PFSK-1 (cell line): ENCODE measurements at regions not wholly inside any gene's neighbourhood (a gene's known extent, or its start where the extent isn't known, plus 50 kb on each side); places are given as distances from the start of the nearest gene placed in this dataset.

ENCODE experiments used
- FOXP2 ChIP-seq: optimal IDR thresholded peaks from 2 replicates; pipeline ENCODE3; 2011; ENCODE audit warnings: borderline replicate concordance, control low read depth, inconsistent platforms; ENCODE audit not compliant: insufficient read depth; ENCODE audit errors: extremely low read length, extremely low read depth
- POLR2AphosphoS5 ChIP-seq: IDR thresholded peaks from 2 replicates; pipeline ENCODE4 v1.6.1; 2012; ENCODE audit warnings: low read depth, mild to moderate bottlenecking, control low read depth, low read length, moderate library complexity
- SIN3A ChIP-seq: IDR thresholded peaks from 2 replicates; pipeline ENCODE4 v1.6.1; 2012; ENCODE audit warnings: mild to moderate bottlenecking, low read length, moderate library complexity, borderline replicate concordance; ENCODE audit not compliant: insufficient read depth
- TAF1 ChIP-seq: IDR thresholded peaks from 2 replicates; pipeline ENCODE4 v1.6.1; 2012; ENCODE audit warnings: low read length, control low read depth, borderline replicate concordance; ENCODE audit not compliant: insufficient read depth
- TF ChIP-seq, protein P1 (sequence below), 2 experiments: IDR thresholded peaks; 2 replicates each; pipeline versions ENCODE4 v1.6.1 to v1.8.0; 2011 to 2012; ENCODE audit warnings: low read depth in 2 of 2, low read length in 2 of 2, control low read depth in 1 of 2, inconsistent platforms in 1 of 2, mild to moderate bottlenecking in 1 of 2, moderate library complexity in 1 of 2; ENCODE audit not compliant: insufficient read depth in 1 of 2

DNA sequence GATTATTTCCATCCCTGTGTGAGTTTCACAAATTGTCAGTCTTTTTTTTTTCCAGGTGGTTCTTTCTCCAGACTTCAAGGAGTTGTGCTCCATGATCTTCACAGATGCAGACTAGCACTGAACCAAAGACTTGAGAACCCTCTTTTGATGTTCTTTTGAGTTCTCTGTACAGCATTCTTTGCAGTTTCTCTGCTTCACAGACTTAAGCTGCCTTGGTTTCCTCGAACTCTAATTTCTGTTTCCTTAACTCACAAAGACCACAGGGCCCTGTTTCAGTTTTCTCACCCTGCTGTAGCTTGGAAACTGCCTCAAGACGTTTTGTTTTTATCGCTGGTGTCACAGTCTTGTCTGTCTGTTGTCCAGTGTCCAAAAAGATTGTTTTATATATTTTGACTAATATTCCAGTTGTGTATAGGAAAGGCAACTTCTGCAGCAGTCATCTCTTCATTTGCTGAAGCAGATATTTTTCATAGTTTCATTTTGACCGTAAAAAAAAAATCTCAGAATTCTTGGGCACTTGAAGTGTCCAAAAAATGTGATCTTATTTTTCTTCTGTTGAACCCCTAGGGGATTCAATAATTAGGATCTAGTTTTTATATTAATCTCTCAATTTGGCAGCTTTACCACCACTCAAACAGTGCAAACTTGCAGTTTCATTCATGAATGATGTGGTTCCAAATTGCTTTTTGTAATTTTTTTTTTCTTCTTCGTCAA is 97.0 kb upstream of the MC4R start:
- TF ChIP-seq POLR2AphosphoS5: no peak
- TF ChIP-seq, protein P1, sequence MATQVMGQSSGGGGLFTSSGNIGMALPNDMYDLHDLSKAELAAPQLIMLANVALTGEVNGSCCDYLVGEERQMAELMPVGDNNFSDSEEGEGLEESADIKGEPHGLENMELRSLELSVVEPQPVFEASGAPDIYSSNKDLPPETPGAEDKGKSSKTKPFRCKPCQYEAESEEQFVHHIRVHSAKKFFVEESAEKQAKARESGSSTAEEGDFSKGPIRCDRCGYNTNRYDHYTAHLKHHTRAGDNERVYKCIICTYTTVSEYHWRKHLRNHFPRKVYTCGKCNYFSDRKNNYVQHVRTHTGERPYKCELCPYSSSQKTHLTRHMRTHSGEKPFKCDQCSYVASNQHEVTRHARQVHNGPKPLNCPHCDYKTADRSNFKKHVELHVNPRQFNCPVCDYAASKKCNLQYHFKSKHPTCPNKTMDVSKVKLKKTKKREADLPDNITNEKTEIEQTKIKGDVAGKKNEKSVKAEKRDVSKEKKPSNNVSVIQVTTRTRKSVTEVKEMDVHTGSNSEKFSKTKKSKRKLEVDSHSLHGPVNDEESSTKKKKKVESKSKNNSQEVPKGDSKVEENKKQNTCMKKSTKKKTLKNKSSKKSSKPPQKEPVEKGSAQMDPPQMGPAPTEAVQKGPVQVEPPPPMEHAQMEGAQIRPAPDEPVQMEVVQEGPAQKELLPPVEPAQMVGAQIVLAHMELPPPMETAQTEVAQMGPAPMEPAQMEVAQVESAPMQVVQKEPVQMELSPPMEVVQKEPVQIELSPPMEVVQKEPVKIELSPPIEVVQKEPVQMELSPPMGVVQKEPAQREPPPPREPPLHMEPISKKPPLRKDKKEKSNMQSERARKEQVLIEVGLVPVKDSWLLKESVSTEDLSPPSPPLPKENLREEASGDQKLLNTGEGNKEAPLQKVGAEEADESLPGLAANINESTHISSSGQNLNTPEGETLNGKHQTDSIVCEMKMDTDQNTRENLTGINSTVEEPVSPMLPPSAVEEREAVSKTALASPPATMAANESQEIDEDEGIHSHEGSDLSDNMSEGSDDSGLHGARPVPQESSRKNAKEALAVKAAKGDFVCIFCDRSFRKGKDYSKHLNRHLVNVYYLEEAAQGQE (IDR thresholded peaks at IDR 0.05; ENCODE audit: insufficient read depth in 1 of 2, low read depth in 2 of 2, low read length in 2 of 2): no peak
- no peak for TF ChIP-seq FOXP2
- no peak for TF ChIP-seq TAF1
- no peak for TF ChIP-seq SIN3A

DNA sequence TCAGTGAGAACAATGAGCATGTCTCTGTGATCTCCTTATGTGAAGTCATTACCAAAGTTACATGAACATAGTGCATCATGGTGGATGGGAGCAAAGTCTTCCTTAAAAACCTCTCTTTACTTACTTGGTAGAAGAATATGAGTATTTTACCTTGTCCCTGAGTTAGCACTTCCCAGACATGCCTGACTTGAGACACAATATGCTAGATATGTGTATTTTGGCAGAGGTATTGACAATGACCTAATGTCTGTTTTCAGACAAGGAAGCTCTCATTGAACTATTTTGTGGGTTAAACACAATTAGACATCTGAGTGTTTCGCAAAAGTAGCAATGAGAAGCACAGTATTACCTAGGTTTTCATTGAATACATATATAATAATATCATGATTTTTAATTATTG is 99.1 kb upstream of the MC4R start:
- no peak for TF ChIP-seq FOXP2
- peak; percentile 22; the same call in 1 of the 2 replicates for TF ChIP-seq TAF1

DNA sequence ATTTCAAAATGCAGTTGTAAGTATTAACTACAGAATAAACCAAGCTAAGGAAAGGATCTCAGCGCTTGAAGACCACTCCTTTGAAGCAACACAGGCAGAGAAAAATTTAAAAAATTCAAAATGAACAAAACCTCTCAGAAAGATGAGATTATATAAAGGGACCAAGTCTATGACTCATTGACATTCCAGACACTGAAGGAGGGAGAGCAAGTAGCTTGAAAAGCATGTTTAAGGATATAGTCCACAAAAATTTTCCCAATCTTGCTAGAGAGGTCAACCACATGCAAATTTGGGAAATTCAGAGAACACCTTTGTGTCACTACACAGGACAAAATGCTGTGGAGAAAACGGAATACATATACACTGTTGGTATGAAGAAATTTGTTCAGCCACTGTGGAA is 112.6 kb upstream of the MC4R start:
- TF ChIP-seq FOXP2: no peak
- TF ChIP-seq, protein P1 (IDR thresholded peaks at IDR 0.05; ENCODE audit: insufficient read depth in 1 of 2, low read depth in 2 of 2, low read length in 2 of 2): no peak
- no peak for TF ChIP-seq TAF1
- TF ChIP-seq POLR2AphosphoS5: no peak
- TF ChIP-seq SIN3A: no peak

DNA sequence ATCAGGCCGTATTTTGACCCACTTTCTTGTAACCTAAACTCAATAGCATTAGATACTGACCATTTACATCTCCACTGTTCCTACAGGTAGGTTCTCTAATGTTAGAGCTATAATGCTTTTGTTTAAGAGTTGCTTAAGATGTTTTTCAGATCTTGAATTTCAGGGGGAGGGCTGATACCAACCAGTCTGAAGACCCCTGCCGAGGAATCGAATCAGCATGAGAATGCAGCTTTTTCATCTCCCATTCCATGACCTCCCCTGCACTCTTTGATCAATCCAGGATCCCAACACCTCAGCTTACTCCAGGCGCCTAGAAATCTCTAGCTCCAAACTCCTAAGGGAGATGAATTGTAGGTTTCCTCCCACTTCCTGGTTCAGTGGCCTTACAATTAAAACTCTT is 120.5 kb upstream of the MC4R start:
- TF ChIP-seq TAF1: no peak
- no peak for TF ChIP-seq SIN3A
- TF ChIP-seq, protein P1 (IDR thresholded peaks at IDR 0.05; ENCODE audit: insufficient read depth in 1 of 2, low read depth in 2 of 2, low read length in 2 of 2): no peak
- no peak for TF ChIP-seq FOXP2
- no peak for TF ChIP-seq POLR2AphosphoS5

DNA sequence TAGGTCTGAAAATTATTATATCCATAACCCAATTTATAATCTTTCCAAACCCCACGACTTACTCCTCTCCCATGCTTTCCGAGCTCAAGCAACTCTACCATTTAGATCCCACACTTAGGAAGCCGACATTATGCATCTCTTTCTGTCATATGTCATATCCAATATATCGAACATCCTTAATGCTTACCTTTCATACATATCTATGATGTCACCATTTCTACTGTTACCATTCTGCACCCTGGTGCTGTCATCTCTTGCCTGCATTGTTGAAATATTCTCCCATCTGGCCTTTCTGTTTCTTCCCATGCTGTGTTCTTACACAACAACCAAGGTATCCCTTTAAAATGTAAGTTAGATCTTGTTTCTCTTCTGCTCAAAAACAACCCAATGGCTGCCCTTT is 127.1 kb upstream of the MC4R start:
- TF ChIP-seq SIN3A: no peak
- no peak for TF ChIP-seq FOXP2
- TF ChIP-seq, protein P1 (IDR thresholded peaks at IDR 0.05; ENCODE audit: insufficient read depth in 1 of 2, low read depth in 2 of 2, low read length in 2 of 2): no peak
- TF ChIP-seq POLR2AphosphoS5: no peak
- no peak for TF ChIP-seq TAF1
